ENCODE measurements at regions not wholly inside any gene's neighbourhood (a gene's known extent, or its start where the extent isn't known, plus 50 kb on each side); places are given as distances from the start of the nearest gene placed in this dataset.

DNA sequence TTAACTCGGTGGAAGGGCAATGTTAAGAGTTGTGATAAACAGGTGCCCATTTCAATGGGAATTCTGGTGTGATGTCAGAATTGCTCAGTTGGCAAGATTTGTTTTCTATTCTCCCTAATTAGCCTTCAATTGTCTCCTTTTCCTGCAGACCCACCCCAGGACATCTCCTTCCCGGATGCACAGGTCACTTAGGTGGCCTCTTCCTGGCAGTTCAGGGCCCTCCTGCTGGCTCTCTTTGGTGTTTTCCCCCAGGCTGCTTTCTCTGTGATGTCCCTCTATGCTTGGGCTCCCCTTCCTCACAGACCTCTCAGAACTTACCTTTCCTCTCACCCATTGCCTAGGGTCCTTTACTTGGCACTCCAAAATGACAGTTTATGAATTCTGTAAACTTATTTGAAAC is 126.3 kb downstream of the GPAT3 start (continued):
- TF ChIP-seq, protein P1, sequence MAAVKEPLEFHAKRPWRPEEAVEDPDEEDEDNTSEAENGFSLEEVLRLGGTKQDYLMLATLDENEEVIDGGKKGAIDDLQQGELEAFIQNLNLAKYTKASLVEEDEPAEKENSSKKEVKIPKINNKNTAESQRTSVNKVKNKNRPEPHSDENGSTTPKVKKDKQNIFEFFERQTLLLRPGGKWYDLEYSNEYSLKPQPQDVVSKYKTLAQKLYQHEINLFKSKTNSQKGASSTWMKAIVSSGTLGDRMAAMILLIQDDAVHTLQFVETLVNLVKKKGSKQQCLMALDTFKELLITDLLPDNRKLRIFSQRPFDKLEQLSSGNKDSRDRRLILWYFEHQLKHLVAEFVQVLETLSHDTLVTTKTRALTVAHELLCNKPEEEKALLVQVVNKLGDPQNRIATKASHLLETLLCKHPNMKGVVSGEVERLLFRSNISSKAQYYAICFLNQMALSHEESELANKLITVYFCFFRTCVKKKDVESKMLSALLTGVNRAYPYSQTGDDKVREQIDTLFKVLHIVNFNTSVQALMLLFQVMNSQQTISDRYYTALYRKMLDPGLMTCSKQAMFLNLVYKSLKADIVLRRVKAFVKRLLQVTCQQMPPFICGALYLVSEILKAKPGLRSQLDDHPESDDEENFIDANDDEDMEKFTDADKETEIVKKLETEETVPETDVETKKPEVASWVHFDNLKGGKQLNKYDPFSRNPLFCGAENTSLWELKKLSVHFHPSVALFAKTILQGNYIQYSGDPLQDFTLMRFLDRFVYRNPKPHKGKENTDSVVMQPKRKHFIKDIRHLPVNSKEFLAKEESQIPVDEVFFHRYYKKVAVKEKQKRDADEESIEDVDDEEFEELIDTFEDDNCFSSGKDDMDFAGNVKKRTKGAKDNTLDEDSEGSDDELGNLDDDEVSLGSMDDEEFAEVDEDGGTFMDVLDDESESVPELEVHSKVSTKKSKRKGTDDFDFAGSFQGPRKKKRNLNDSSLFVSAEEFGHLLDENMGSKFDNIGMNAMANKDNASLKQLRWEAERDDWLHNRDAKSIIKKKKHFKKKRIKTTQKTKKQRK (IDR thresholded peaks at IDR 0.05; ENCODE audit: borderline replicate concordance, low read depth, low read length) = no peak
- TF ChIP-seq ZNF778 (CRISPR knock-in tag; IDR thresholded peaks at IDR 0.05) (no peak), PTBP1 (IDR thresholded peaks at IDR 0.05; ENCODE audit: low read depth, low read length) (no peak), NR4A1 (CRISPR knock-in tag; IDR thresholded peaks at IDR 0.05) (no peak), NR4A1 (tag; IDR thresholded peaks at IDR 0.05) (no peak)
- TF ChIP-seq, protein P2, sequence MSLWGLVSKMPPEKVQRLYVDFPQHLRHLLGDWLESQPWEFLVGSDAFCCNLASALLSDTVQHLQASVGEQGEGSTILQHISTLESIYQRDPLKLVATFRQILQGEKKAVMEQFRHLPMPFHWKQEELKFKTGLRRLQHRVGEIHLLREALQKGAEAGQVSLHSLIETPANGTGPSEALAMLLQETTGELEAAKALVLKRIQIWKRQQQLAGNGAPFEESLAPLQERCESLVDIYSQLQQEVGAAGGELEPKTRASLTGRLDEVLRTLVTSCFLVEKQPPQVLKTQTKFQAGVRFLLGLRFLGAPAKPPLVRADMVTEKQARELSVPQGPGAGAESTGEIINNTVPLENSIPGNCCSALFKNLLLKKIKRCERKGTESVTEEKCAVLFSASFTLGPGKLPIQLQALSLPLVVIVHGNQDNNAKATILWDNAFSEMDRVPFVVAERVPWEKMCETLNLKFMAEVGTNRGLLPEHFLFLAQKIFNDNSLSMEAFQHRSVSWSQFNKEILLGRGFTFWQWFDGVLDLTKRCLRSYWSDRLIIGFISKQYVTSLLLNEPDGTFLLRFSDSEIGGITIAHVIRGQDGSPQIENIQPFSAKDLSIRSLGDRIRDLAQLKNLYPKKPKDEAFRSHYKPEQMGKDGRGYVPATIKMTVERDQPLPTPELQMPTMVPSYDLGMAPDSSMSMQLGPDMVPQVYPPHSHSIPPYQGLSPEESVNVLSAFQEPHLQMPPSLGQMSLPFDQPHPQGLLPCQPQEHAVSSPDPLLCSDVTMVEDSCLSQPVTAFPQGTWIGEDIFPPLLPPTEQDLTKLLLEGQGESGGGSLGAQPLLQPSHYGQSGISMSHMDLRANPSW (CRISPR knock-in tag; IDR thresholded peaks at IDR 0.05) = no peak

All from K562 (cell line).